Neural progenitor cell (in vitro differentiated cells): ENCODE measurements at regions not wholly inside any gene's neighbourhood (a gene's known extent, or its start where the extent isn't known, plus 50 kb on each side); places are given as distances from the start of the nearest gene placed in this dataset.

ENCODE experiments used
- DNase-seq: peaks from one replicate; pipeline ENCODE4 v3.0.0-alpha.2; 2016; ENCODE audit warnings: low spot score
- H2AFZ ChIP-seq: fragments of 200-600 bp; sonication (generic); replicated peaks from 2 replicates; pipeline ENCODE4 v1.6.1; 2016; ENCODE audit warnings: antibody characterized with exemption
- H3F3A ChIP-seq: fragments of 200-600 bp; sonication (generic); 2 replicates; pipeline ENCODE4 v1.6.1; 2016; ENCODE audit warnings: antibody characterized with exemption, low read depth
- H3K27ac ChIP-seq: fragments of 200-600 bp; sonication (generic); 2 replicates; pipeline ENCODE4 v1.5.1; 2016; ENCODE audit warnings: mild to moderate bottlenecking
- H3K27me3 ChIP-seq: fragments of 200-600 bp; sonication (generic); 2 replicates; pipeline ENCODE4 v1.6.1; 2016; ENCODE audit warnings: mild to moderate bottlenecking, moderate library complexity
- H3K36me3 ChIP-seq: fragments of 200-600 bp; sonication (generic); 2 replicates; pipeline ENCODE4 v1.5.1; 2016
- H3K4me1 ChIP-seq: fragments of 200-600 bp; sonication (generic); 2 replicates; pipeline ENCODE4 v1.6.1; 2016; ENCODE audit warnings: mixed run types
- H3K4me2 ChIP-seq: fragments of 200-600 bp; sonication (generic); 2 replicates; pipeline ENCODE4 v1.6.1; 2016
- H3K4me3 ChIP-seq: fragments of 200-600 bp; sonication (generic); 2 replicates; pipeline ENCODE4 v1.5.1; 2016
- H3K79me2 ChIP-seq: fragments of 200-600 bp; sonication (generic); 2 replicates; pipeline ENCODE4 v1.6.1; 2016; ENCODE audit warnings: low read depth
- H3K9ac ChIP-seq: fragments of 200-600 bp; sonication (generic); 2 replicates; pipeline ENCODE4 v1.6.1; 2016
- H3K9me3 ChIP-seq: fragments of 200-600 bp; sonication (generic); 2 replicates; pipeline ENCODE4 v1.5.1; 2016; ENCODE audit warnings: low read depth
- H4K20me1 ChIP-seq: fragments of 200-600 bp; sonication (generic); 2 replicates; pipeline ENCODE4 v1.6.1; 2016; ENCODE audit warnings: low read depth
- H3K27ac Mint-ChIP-seq: 3 replicates; pipeline ENCODE4 v1.8.0; 2021; ENCODE audit warnings: mixed read lengths
- H3K27me3 Mint-ChIP-seq: 2 replicates; pipeline ENCODE4 v1.8.0; 2022; ENCODE audit warnings: low read depth, mild to moderate bottlenecking, inconsistent platforms, moderate library complexity, mixed read lengths; ENCODE audit not compliant: insufficient read depth
- H3K36me3 Mint-ChIP-seq: 3 replicates; pipeline ENCODE4 v1.8.0; 2021; ENCODE audit warnings: mixed read lengths
- H3K4me1 Mint-ChIP-seq: 3 replicates; pipeline ENCODE4 v1.8.0; 2021; ENCODE audit warnings: mixed read lengths
- H3K4me3 Mint-ChIP-seq: 3 replicates; pipeline ENCODE4 v1.8.0; 2021; ENCODE audit warnings: mild to moderate bottlenecking, moderate library complexity, mixed read lengths
- H3K9me3 Mint-ChIP-seq: 3 replicates; pipeline ENCODE4 v1.8.0; 2020; ENCODE audit warnings: mixed read lengths
- EZH2 ChIP-seq: fragments of 200-600 bp; sonication (generic); IDR thresholded peaks from 2 replicates; pipeline ENCODE4 v1.6.1; 2017; ENCODE audit warnings: antibody characterized with exemption, mild to moderate bottlenecking, moderate library complexity
- EZH2phosphoT487 ChIP-seq: fragments of 200-600 bp; sonication (generic); IDR thresholded peaks from 2 replicates; pipeline ENCODE4 v1.6.1; 2017; ENCODE audit warnings: antibody characterized with exemption
- TF ChIP-seq, protein P1 (sequence below): fragments of 200-600 bp; sonication (generic); IDR thresholded peaks from 2 replicates; pipeline ENCODE4 v1.5.1; 2017; ENCODE audit warnings: antibody characterized with exemption, mild to moderate bottlenecking

DNA sequence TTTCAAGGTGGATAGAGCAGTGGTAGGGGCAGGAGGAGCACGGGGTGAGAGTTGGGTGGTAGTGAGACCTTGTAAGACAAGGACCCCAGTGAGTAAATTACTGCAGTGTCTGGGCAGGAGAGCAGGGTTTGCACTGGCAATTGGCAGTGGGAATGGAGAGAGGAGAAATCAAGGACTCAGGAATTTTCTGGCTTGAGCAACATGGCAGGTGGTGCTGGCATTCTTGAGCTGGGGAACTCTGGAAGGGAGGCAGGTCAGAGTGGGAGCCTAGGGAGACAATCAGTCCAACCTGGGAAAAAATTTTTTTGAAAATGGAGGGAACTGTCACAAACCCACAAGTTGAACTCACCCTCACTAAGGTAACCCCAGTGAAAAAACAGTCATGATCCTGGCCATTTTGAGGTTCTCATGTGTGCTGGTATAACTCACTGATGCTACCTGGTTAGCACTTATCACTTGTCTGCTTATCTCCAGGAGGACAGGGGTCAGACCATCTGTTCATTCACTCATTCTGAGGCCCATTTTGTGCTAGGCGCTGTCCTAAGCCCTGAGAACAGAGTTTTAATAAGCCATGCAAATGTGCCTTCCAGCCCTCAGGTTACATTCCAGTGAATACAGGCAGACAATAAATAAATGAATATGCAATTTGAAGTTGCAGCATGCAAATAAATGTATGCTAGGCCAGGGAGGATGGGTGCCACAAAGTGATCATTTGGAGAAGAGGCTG lies 92.2 kb upstream of the SEC11C start:
- H3F3A ChIP-seq, result no peaks in the 10 kb centered on the region
- TF ChIP-seq, protein P1, sequence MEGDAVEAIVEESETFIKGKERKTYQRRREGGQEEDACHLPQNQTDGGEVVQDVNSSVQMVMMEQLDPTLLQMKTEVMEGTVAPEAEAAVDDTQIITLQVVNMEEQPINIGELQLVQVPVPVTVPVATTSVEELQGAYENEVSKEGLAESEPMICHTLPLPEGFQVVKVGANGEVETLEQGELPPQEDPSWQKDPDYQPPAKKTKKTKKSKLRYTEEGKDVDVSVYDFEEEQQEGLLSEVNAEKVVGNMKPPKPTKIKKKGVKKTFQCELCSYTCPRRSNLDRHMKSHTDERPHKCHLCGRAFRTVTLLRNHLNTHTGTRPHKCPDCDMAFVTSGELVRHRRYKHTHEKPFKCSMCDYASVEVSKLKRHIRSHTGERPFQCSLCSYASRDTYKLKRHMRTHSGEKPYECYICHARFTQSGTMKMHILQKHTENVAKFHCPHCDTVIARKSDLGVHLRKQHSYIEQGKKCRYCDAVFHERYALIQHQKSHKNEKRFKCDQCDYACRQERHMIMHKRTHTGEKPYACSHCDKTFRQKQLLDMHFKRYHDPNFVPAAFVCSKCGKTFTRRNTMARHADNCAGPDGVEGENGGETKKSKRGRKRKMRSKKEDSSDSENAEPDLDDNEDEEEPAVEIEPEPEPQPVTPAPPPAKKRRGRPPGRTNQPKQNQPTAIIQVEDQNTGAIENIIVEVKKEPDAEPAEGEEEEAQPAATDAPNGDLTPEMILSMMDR, result no peak
- TF ChIP-seq EZH2 (no peak), EZH2phosphoT487 (no peak)
- H3K27ac ChIP-seq, result no peak overlapping the region
- H3K27me3 ChIP-seq, result no peaks in the 10 kb centered on the region
- H3K9ac ChIP-seq, result no peak overlapping the region
- H3K79me2 ChIP-seq, result no peaks in the 10 kb centered on the region
- no peaks in the 10 kb centered on the region for H3K36me3 ChIP-seq
- H4K20me1 ChIP-seq, result no peaks in the 10 kb centered on the region
- Mint-ChIP-seq H3K4me1 (peaks cover 28% of the 10 kb centered on the region), H3K9me3 (no peaks in the 10 kb centered on the region), H3K27ac (no peak overlapping the region), H3K36me3 (no peaks in the 10 kb centered on the region), H3K27me3 (peaks cover 7% of the 10 kb centered on the region), H3K4me3 (peak overlapping the region; percentile 15)
- H3K9me3 ChIP-seq, result no peaks in the 10 kb centered on the region
- no peak overlapping the region for H2AFZ ChIP-seq
- H3K4me1 ChIP-seq, result peaks cover 5% of the 10 kb centered on the region
- no peak overlapping the region for H3K4me3 ChIP-seq
- no peak overlapping the region for H3K4me2 ChIP-seq
- no peak for DNase-seq

DNA sequence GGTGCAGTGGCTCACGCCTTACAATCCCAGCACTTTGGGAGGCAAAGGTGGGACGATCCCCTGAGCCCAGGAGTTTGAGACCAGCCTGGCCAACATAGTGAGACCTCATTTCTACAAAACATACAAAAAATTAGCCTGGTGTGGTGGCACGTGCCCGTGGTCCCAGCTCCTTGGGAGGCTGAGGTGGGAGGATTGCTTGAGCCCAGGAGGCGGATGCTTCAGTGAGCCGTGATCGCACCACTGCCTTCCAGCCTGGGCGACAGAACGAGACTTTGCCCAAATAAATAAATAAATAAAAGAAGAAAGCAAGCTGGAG lies 91.7 kb upstream of the SEC11C start:
- Histone ChIP-seq H3K4me2 (no peak overlapping the region), H3K9me3 (no peaks in the 10 kb centered on the region), H4K20me1 (no peaks in the 10 kb centered on the region), H3K4me1 (peaks cover 5% of the 10 kb centered on the region), H3K36me3 (no peaks in the 10 kb centered on the region), H3K79me2 (no peaks in the 10 kb centered on the region), H3F3A (no peaks in the 10 kb centered on the region), H3K9ac (no peak overlapping the region), H2AFZ (no peak overlapping the region), H3K27me3 (no peaks in the 10 kb centered on the region), H3K27ac (no peak overlapping the region), H3K4me3 (no peak overlapping the region)
- peaks cover 7% of the 10 kb centered on the region for H3K27me3 Mint-ChIP-seq
- no peak overlapping the region for H3K27ac Mint-ChIP-seq
- DNase-seq, result no peak
- no peak overlapping the region for H3K4me3 Mint-ChIP-seq
- TF ChIP-seq, protein P1, result no peak
- no peak for TF ChIP-seq EZH2
- TF ChIP-seq EZH2phosphoT487, result no peak
- no peaks in the 10 kb centered on the region for H3K36me3 Mint-ChIP-seq
- H3K9me3 Mint-ChIP-seq, result no peaks in the 10 kb centered on the region
- H3K4me1 Mint-ChIP-seq, result peaks cover 25% of the 10 kb centered on the region

DNA sequence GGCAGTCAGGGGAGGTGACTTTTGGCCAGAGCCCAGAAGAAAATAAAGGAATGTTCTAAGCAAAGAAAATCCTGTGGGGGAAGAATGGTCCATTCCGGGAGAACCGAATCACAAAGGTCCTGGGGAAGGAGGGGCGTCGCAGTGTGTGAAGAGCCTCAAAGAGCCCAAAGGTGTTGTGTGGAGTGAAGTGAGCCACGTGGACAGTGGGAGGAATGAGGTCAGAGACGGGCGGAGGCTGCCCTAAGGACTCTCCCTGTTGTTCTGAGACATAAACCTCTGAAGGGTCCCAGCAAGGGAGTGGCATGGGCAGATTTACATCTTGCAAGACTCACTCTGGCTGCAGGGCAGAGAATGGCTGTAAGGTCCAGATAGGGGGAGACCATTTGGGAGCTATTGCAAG lies 91.3 kb upstream of the SEC11C start:
- no peaks in the 10 kb centered on the region for H3K9me3 Mint-ChIP-seq
- peaks cover 25% of the 10 kb centered on the region for H3K4me1 Mint-ChIP-seq
- H3K4me3 Mint-ChIP-seq, result no peak overlapping the region
- Histone ChIP-seq H3K27ac (no peak overlapping the region), H2AFZ (no peak overlapping the region), H3K4me3 (no peak overlapping the region), H3K9ac (no peak overlapping the region), H3K4me1 (peaks cover 5% of the 10 kb centered on the region), H3F3A (no peaks in the 10 kb centered on the region), H3K4me2 (no peak overlapping the region), H3K9me3 (no peaks in the 10 kb centered on the region), H3K27me3 (no peaks in the 10 kb centered on the region), H4K20me1 (no peaks in the 10 kb centered on the region), H3K36me3 (no peaks in the 10 kb centered on the region), H3K79me2 (no peaks in the 10 kb centered on the region)
- TF ChIP-seq EZH2 (no peak), EZH2phosphoT487 (no peak)
- TF ChIP-seq, protein P1, result no peak
- no peaks in the 10 kb centered on the region for H3K36me3 Mint-ChIP-seq
- peak overlapping the region; percentile 30 for H3K27ac Mint-ChIP-seq
- DNase-seq, result no peak
- H3K27me3 Mint-ChIP-seq, result peaks cover 7% of the 10 kb centered on the region
